22Rv1 (cell line): ENCODE measurements at regions not wholly inside any gene's neighbourhood (a gene's known extent, or its start where the extent isn't known, plus 50 kb on each side); places are given as distances from the start of the nearest gene placed in this dataset.

ENCODE experiments used
- CTCF ChIP-seq: fragments of 450-650 bp; IDR thresholded peaks from 2 replicates; pipeline ENCODE4 v1.5.1; 2017; ENCODE audit warnings: mild to moderate bottlenecking
- ZFX ChIP-seq: fragments of 450-650 bp; IDR thresholded peaks from 2 replicates; pipeline ENCODE4 v1.6.1; 2017; ENCODE audit warnings: antibody characterized with exemption, borderline replicate concordance

GRCh38 chrX:9130031-9130430 is 96.1 kb upstream of the FAM9B start:
- TF ChIP-seq ZFX (no peak), CTCF (no peak)
